Neural progenitor cell (in vitro differentiated cells): ENCODE measurements at regions not wholly inside any gene's neighbourhood (a gene's known extent, or its start where the extent isn't known, plus 50 kb on each side); places are given as distances from the start of the nearest gene placed in this dataset.

Experiments
- DNase-seq: peaks from one replicate; pipeline ENCODE4 v3.0.0-alpha.2; 2016; ENCODE audit warnings: low spot score
- H2AFZ ChIP-seq: fragments of 200-600 bp; sonication (generic); replicated peaks from 2 replicates; pipeline ENCODE4 v1.6.1; 2016; ENCODE audit warnings: antibody characterized with exemption
- H3F3A ChIP-seq: fragments of 200-600 bp; sonication (generic); 2 replicates; pipeline ENCODE4 v1.6.1; 2016; ENCODE audit warnings: antibody characterized with exemption, low read depth
- H3K27ac ChIP-seq: fragments of 200-600 bp; sonication (generic); 2 replicates; pipeline ENCODE4 v1.5.1; 2016; ENCODE audit warnings: mild to moderate bottlenecking
- H3K27me3 ChIP-seq: fragments of 200-600 bp; sonication (generic); 2 replicates; pipeline ENCODE4 v1.6.1; 2016; ENCODE audit warnings: mild to moderate bottlenecking, moderate library complexity
- H3K36me3 ChIP-seq: fragments of 200-600 bp; sonication (generic); 2 replicates; pipeline ENCODE4 v1.5.1; 2016
- H3K4me1 ChIP-seq: fragments of 200-600 bp; sonication (generic); 2 replicates; pipeline ENCODE4 v1.6.1; 2016; ENCODE audit warnings: mixed run types
- H3K4me2 ChIP-seq: fragments of 200-600 bp; sonication (generic); 2 replicates; pipeline ENCODE4 v1.6.1; 2016
- H3K4me3 ChIP-seq: fragments of 200-600 bp; sonication (generic); 2 replicates; pipeline ENCODE4 v1.5.1; 2016
- H3K79me2 ChIP-seq: fragments of 200-600 bp; sonication (generic); 2 replicates; pipeline ENCODE4 v1.6.1; 2016; ENCODE audit warnings: low read depth
- H3K9ac ChIP-seq: fragments of 200-600 bp; sonication (generic); 2 replicates; pipeline ENCODE4 v1.6.1; 2016
- H3K9me3 ChIP-seq: fragments of 200-600 bp; sonication (generic); 2 replicates; pipeline ENCODE4 v1.5.1; 2016; ENCODE audit warnings: low read depth
- H4K20me1 ChIP-seq: fragments of 200-600 bp; sonication (generic); 2 replicates; pipeline ENCODE4 v1.6.1; 2016; ENCODE audit warnings: low read depth
- H3K27ac Mint-ChIP-seq: 3 replicates; pipeline ENCODE4 v1.8.0; 2021; ENCODE audit warnings: mixed read lengths
- H3K27me3 Mint-ChIP-seq: 2 replicates; pipeline ENCODE4 v1.8.0; 2022; ENCODE audit warnings: low read depth, mild to moderate bottlenecking, inconsistent platforms, moderate library complexity, mixed read lengths; ENCODE audit not compliant: insufficient read depth
- H3K36me3 Mint-ChIP-seq: 3 replicates; pipeline ENCODE4 v1.8.0; 2021; ENCODE audit warnings: mixed read lengths
- H3K4me1 Mint-ChIP-seq: 3 replicates; pipeline ENCODE4 v1.8.0; 2021; ENCODE audit warnings: mixed read lengths
- H3K4me3 Mint-ChIP-seq: 3 replicates; pipeline ENCODE4 v1.8.0; 2021; ENCODE audit warnings: mild to moderate bottlenecking, moderate library complexity, mixed read lengths
- H3K9me3 Mint-ChIP-seq: 3 replicates; pipeline ENCODE4 v1.8.0; 2020; ENCODE audit warnings: mixed read lengths
- EZH2 ChIP-seq: fragments of 200-600 bp; sonication (generic); IDR thresholded peaks from 2 replicates; pipeline ENCODE4 v1.6.1; 2017; ENCODE audit warnings: antibody characterized with exemption, mild to moderate bottlenecking, moderate library complexity
- EZH2phosphoT487 ChIP-seq: fragments of 200-600 bp; sonication (generic); IDR thresholded peaks from 2 replicates; pipeline ENCODE4 v1.6.1; 2017; ENCODE audit warnings: antibody characterized with exemption
- TF ChIP-seq, protein P1 (sequence below): fragments of 200-600 bp; sonication (generic); IDR thresholded peaks from 2 replicates; pipeline ENCODE4 v1.5.1; 2017; ENCODE audit warnings: antibody characterized with exemption, mild to moderate bottlenecking

DNA sequence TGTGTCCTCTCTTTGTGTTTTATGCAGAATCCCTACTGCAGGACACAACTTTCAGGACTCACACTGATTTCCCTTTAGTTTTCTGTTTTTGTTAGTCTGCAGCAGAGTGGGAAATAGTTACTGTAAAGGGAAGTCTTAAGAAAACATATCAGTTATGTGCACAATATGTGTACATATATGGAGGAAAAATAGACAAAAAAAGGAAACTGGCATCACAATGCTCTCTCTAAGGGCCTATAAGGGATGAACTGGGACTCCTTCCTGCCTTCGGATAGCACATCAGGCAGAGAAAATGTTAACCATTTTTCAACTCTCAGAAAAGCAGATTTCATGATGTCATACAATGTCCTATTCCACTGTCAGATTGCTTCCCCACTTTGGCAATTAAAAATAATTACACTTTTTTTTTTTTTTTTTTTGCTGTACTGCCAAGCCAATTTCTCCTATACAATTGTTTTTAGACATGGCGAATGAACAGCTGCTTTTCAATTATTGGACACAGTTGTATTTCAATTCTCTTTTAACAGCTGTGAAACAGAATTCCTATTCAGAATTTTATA, 112.5 kb upstream of the KCNJ16 start:
- no peaks in the 10 kb centered on the region for H3K36me3 Mint-ChIP-seq
- no peak overlapping the region for H3K4me2 ChIP-seq
- no peak overlapping the region for H3K27ac Mint-ChIP-seq
- no peaks in the 10 kb centered on the region for H3K79me2 ChIP-seq
- no peaks in the 10 kb centered on the region for H3K9me3 ChIP-seq
- DNase-seq = no peak
- H4K20me1 ChIP-seq = no peaks in the 10 kb centered on the region
- no peak overlapping the region for H3K4me3 ChIP-seq
- H3K27ac ChIP-seq = no peak overlapping the region
- H3K9me3 Mint-ChIP-seq = peaks cover 9% of the 10 kb centered on the region
- no peaks in the 10 kb centered on the region for H3K27me3 ChIP-seq
- H3K4me1 ChIP-seq = peaks cover 7% of the 10 kb centered on the region
- no peak overlapping the region for H2AFZ ChIP-seq
- H3K27me3 Mint-ChIP-seq = no peaks in the 10 kb centered on the region
- peaks cover 9% of the 10 kb centered on the region for H3K4me1 Mint-ChIP-seq
- no peak for TF ChIP-seq EZH2
- TF ChIP-seq, protein P1, sequence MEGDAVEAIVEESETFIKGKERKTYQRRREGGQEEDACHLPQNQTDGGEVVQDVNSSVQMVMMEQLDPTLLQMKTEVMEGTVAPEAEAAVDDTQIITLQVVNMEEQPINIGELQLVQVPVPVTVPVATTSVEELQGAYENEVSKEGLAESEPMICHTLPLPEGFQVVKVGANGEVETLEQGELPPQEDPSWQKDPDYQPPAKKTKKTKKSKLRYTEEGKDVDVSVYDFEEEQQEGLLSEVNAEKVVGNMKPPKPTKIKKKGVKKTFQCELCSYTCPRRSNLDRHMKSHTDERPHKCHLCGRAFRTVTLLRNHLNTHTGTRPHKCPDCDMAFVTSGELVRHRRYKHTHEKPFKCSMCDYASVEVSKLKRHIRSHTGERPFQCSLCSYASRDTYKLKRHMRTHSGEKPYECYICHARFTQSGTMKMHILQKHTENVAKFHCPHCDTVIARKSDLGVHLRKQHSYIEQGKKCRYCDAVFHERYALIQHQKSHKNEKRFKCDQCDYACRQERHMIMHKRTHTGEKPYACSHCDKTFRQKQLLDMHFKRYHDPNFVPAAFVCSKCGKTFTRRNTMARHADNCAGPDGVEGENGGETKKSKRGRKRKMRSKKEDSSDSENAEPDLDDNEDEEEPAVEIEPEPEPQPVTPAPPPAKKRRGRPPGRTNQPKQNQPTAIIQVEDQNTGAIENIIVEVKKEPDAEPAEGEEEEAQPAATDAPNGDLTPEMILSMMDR = no peak
- no peak overlapping the region for H3K9ac ChIP-seq
- H3K4me3 Mint-ChIP-seq = no peak overlapping the region
- no peaks in the 10 kb centered on the region for H3K36me3 ChIP-seq
- no peaks in the 10 kb centered on the region for H3F3A ChIP-seq

DNA sequence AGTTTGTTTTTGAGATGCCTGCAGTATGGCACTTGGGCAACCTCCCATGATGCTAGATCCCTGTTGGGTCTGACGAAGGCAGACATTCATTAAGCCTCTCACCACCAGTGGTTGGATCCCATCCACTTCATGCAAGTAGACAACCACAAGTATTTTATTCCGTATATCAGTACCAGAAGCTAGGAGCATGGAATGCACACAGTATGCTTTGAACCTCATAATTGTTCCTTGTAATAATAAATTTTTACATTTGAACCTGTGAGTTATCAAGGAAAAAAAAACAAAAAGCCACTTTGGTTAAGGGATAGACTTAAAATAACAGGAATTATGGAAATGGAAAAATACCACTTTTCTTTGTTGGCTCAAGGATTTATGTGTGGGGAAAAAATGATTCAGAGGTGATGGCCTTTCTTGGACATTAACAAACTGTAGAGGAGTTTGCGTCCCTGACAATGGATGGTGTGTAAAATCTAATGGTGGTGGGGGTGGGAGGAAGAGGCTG, 107.1 kb upstream of the KCNJ16 start:
- Histone ChIP-seq H3K4me2 (no peak overlapping the region), H3K4me3 (no peak overlapping the region), H3K27me3 (no peaks in the 10 kb centered on the region), H3F3A (no peaks in the 10 kb centered on the region), H3K4me1 (no peaks in the 10 kb centered on the region), H3K36me3 (no peaks in the 10 kb centered on the region), H4K20me1 (no peaks in the 10 kb centered on the region), H3K27ac (no peak overlapping the region), H3K79me2 (no peaks in the 10 kb centered on the region), H2AFZ (no peak overlapping the region), H3K9ac (no peak overlapping the region), H3K9me3 (no peaks in the 10 kb centered on the region)
- Mint-ChIP-seq H3K4me1 (no peaks in the 10 kb centered on the region), H3K4me3 (no peak overlapping the region), H3K36me3 (no peaks in the 10 kb centered on the region), H3K9me3 (peaks cover 9% of the 10 kb centered on the region), H3K27me3 (no peaks in the 10 kb centered on the region), H3K27ac (no peak overlapping the region)
- TF ChIP-seq EZH2phosphoT487 (no peak), EZH2 (no peak)
- TF ChIP-seq, protein P1 = no peak
- no peak for DNase-seq

DNA sequence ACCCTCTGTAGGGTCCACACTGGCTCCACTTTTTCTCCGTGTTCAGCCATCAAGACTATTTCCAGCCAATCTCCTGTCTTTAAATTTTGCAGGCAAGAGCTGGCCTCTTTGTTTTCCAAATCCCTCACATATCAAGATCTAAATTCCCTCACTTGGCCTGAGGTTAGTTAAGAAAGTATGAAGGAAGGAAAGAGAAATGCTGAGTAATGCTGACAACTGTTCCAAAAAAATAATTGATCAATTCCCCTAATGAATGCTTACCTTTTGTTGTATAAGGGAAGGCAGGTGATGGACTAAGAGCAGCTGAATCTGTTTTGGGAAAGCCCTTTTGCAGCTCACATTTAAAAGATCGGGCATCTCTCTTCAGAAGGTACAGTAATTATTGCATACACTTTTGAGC, 105.1 kb upstream of the KCNJ16 start:
- TF ChIP-seq EZH2phosphoT487 (no peak), EZH2 (no peak)
- TF ChIP-seq, protein P1 = no peak
- Histone ChIP-seq H3K27me3 (no peaks in the 10 kb centered on the region), H3K4me2 (no peak overlapping the region), H3K9ac (no peak overlapping the region), H3K4me1 (no peaks in the 10 kb centered on the region), H3F3A (no peaks in the 10 kb centered on the region), H3K27ac (no peak overlapping the region), H3K79me2 (no peaks in the 10 kb centered on the region), H2AFZ (peak overlapping the region; percentile 75), H3K4me3 (no peak overlapping the region), H4K20me1 (no peaks in the 10 kb centered on the region), H3K9me3 (no peaks in the 10 kb centered on the region), H3K36me3 (no peaks in the 10 kb centered on the region)
- DNase-seq = no peak
- Mint-ChIP-seq H3K9me3 (peaks cover 11% of the 10 kb centered on the region), H3K4me3 (no peak overlapping the region), H3K27me3 (no peaks in the 10 kb centered on the region), H3K36me3 (no peaks in the 10 kb centered on the region), H3K27ac (no peak overlapping the region), H3K4me1 (no peaks in the 10 kb centered on the region)
